ENCODE measurements at regions not wholly inside any gene's neighbourhood (a gene's known extent, or its start where the extent isn't known, plus 50 kb on each side); places are given as distances from the start of the nearest gene placed in this dataset.

- H3K36me3 ChIP-seq, result no peaks in the 10 kb centered on the region
- no peaks in the 10 kb centered on the region for H3K27me3 ChIP-seq
- DNase-seq (ENCODE audit: extremely low spot score), result no peak
- peaks cover 0 to 49% (median 35%) of the 10 kb centered on the region in 4 donors for H3K4me1 ChIP-seq
- intact Hi-C loops (cut with DNase I), result no loop called here
- TF ChIP-seq POLR2AphosphoS5 (IDR thresholded peaks at IDR 0.05) (no peak), EP300 (IDR thresholded peaks at IDR 0.05) (no peak), CTCF (IDR thresholded peaks at IDR 0.05) (no peak)
- no peaks in the 10 kb centered on the region for H3K9me3 ChIP-seq
- no peak overlapping the region for H3K27ac ChIP-seq (replicated peaks in 1 of 4)
- 76% methylated on average over 1 of the region's 1 CpG for WGBS
- no peak overlapping the region for H3K4me3 ChIP-seq
Measured at GRCh38 chr21:15439726-15440125, 290.1 kb upstream of the USP25 start.

DNA sequence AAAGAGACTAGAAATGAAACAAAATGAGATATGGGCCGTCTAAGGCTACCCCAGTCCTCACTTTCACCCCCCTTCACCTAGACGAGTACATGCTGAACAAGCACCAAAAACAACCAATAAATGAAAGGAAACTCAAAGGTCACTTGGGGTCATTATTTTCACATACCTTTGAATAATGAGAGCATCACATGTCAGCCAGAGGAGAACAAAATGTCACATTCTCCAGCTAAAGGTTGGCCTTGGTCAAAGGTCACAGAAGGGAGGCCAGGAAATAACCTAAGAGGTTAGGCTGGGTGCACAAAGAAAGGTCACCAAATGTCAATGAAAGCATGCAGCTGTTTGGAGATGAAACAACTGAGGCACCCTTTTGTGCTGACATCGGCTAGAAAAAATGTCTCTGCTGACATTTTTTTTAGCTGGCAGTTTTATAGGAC, 288.7 kb upstream of the USP25 start:
- no peak for DNase-seq (ENCODE audit: extremely low spot score)
- WGBS, result 55% methylated on average over 3 of the region's 3 CpGs

GRCh38 chr21:15441992-15442391, 287.8 kb upstream of the USP25 start:
- intact Hi-C loops (cut with DNase I), result no loop called here
- H3K4me1 ChIP-seq, result peaks cover 0 to 49% (median 37%) of the 10 kb centered on the region in 4 donors
- no peak for TF ChIP-seq POLR2AphosphoS5 (IDR thresholded peaks at IDR 0.05)
- TF ChIP-seq CTCF (IDR thresholded peaks at IDR 0.05), result no peak
- no peak for TF ChIP-seq EP300 (IDR thresholded peaks at IDR 0.05)
- no peak for TF ChIP-seq POLR2A (IDR thresholded peaks at IDR 0.05; ENCODE audit: low read depth)
- no peak for DNase-seq (ENCODE audit: extremely low spot score)
- H3K27me3 ChIP-seq, result no peaks in the 10 kb centered on the region
- H3K4me3 ChIP-seq, result no peak overlapping the region
- H3K36me3 ChIP-seq, result no peaks in the 10 kb centered on the region
- no peak overlapping the region for H3K27ac ChIP-seq (replicated peaks in 1 of 4)
- H3K9me3 ChIP-seq, result no peaks in the 10 kb centered on the region

More for the DNA sequence above, 288.7 kb upstream of the USP25 start:
- Histone ChIP-seq H3K36me3 (no peaks in the 10 kb centered on the region), H3K9me3 (no peaks in the 10 kb centered on the region), H3K27ac (replicated peaks in 1 of 4) (no peak overlapping the region), H3K4me3 (no peak overlapping the region), H3K27me3 (no peaks in the 10 kb centered on the region), H3K4me1 (peaks cover 0 to 49% (median 37%) of the 10 kb centered on the region in 4 donors)
- TF ChIP-seq CTCF (IDR thresholded peaks at IDR 0.05), result no peak
- TF ChIP-seq POLR2A (IDR thresholded peaks at IDR 0.05; ENCODE audit: low read depth), result no peak
- no peak for TF ChIP-seq EP300 (IDR thresholded peaks at IDR 0.05)
- no peak for TF ChIP-seq POLR2AphosphoS5 (IDR thresholded peaks at IDR 0.05)
- intact Hi-C loops (cut with DNase I), result no loop called here

- TF ChIP-seq POLR2AphosphoS5 (IDR thresholded peaks at IDR 0.05) (no peak), CTCF (IDR thresholded peaks at IDR 0.05) (no peak), EP300 (IDR thresholded peaks at IDR 0.05) (no peak), POLR2A (IDR thresholded peaks at IDR 0.05; ENCODE audit: low read depth) (no peak)
- peak overlapping the region in 1 of 4 donors; percentile 25 for H3K27ac ChIP-seq (replicated peaks in 1 of 4)
- no peak overlapping the region for H3K4me3 ChIP-seq
- H3K4me1 ChIP-seq, result peaks cover 0 to 47% (median 37%) of the 10 kb centered on the region in 4 donors
- no peak for DNase-seq (ENCODE audit: extremely low spot score)
- H3K36me3 ChIP-seq, result no peaks in the 10 kb centered on the region
- 60% methylated on average over 6 of the region's 6 CpGs for WGBS
- H3K9me3 ChIP-seq, result no peaks in the 10 kb centered on the region
- intact Hi-C loops (cut with DNase I), result no loop called here
- H3K27me3 ChIP-seq, result no peaks in the 10 kb centered on the region
Measured at GRCh38 chr21:15442743-15443469, 286.9 kb upstream of the USP25 start.

DNA sequence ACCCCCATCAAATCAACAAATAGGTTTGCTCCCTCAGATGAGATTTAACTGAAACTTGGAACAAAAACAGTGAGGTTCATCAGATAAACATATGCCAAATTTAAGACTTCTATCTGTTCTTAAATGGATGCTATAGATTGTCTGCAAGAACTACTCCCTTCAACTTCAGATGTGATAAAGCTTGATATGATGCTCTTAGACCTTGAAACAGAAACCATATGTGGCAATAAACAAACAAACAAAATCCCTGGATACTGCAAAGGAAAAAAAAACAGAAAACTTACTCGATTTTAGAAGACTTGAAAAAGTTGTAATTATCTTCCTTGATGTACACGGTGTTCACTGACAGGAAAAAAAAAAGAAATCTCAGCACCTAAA, 286.1 kb upstream of the USP25 start:
- TF ChIP-seq POLR2AphosphoS5 (IDR thresholded peaks at IDR 0.05) (no peak), POLR2A (IDR thresholded peaks at IDR 0.05; ENCODE audit: low read depth) (no peak), EP300 (IDR thresholded peaks at IDR 0.05) (no peak), CTCF (IDR thresholded peaks at IDR 0.05) (no peak)
- intact Hi-C loops (cut with DNase I), result no loop called here
- H3K27me3 ChIP-seq, result no peaks in the 10 kb centered on the region
- no peak overlapping the region for H3K4me3 ChIP-seq
- H3K4me1 ChIP-seq, result peaks cover 0 to 44% (median 37%) of the 10 kb centered on the region in 4 donors
- DNase-seq (ENCODE audit: extremely low spot score), result no peak
- 43% methylated on average over 2 of the region's 2 CpGs for WGBS
- no peaks in the 10 kb centered on the region for H3K9me3 ChIP-seq
- no peaks in the 10 kb centered on the region for H3K36me3 ChIP-seq
- H3K27ac ChIP-seq (replicated peaks in 1 of 4), result no peak overlapping the region

Measured in esophagus muscularis mucosa (tissue), 4 donors.